GM21529 (cell line): ENCODE measurements at regions not wholly inside any gene's neighbourhood (a gene's known extent, or its start where the extent isn't known, plus 50 kb on each side); places are given as distances from the start of the nearest gene placed in this dataset.

Experiments used
- ATAC-seq: cut with Tn5 transposase; IDR thresholded peaks from one replicate; pipeline ENCODE4 v1.9.1; 2021; ENCODE audit not compliant: unreplicated experiment

DNA sequence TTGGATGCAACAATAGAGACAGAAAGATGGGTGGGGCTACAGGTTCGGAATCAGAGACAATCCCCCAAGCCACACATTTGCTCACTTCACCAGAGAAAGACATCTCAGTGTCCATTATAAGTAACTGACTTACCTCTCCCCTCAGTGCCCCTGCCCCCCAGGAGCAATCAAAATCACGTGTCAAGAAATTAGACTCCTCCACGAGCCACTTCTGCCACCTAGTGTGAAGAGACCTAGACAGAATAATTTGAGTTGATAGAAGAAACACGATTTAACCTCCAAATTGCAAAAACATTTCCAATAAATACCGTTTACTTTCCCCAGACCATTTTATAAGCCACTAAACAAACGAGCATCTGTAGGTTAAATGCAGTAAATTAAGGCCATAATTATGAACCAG, 123.2 kb downstream of the SLC30A10 start:
- ATAC-seq, result no peak

DNA sequence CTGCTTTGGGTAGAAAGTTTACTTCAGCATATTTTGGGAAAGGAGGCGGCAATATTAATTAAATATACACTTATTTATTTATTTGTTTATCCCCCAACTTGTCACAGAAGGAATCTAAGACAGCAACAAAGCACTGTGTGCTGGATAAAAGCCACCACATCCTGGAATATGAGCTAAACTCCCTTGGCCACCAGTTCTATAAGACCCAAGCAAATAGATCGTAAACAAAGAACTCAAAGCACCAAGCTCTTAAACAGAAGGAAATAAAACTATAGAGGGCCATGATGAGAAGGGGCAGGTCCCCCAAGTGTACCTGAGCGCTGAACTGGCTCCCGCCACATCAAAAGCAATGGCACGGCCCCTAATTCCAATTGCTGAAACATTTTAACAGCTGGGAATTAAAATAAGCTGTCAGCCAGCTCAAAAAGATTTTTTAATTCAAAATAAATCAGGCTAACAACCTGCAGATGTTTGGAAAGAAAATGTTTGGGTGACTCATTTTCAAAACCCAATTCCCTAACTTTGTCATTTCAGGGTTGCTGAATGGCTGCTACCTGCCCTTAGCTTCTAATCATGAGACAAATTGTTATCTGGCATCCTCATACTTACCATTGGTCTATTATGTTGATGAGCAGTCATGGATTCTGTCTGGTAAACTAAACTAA, 127.1 kb downstream of the SLC30A10 start:
- ATAC-seq, result no peak

- ATAC-seq, result peak; percentile 51
Observed at GRCh38 chr1:219798283-219799030, 129.9 kb downstream of the SLC30A10 start.

DNA sequence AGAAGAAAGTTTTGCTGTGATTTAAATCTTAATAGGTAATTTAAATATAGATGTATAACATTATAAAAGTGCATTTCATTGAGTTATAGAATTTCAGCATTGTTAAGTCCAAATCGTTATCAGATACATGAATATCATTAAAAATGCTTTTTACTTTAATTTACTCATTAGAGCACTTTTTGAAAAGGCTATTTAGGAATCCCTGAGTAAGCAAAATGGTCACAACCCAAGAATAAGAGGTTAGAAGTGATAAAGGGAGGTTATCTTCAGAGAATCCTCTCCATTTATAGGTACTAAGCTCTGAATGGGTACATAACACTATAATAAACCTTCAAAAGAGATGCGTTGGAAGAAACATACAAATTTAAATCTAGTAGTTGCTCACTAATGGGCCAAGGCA, 130.7 kb downstream of the SLC30A10 start:
- ATAC-seq, result no peak

DNA sequence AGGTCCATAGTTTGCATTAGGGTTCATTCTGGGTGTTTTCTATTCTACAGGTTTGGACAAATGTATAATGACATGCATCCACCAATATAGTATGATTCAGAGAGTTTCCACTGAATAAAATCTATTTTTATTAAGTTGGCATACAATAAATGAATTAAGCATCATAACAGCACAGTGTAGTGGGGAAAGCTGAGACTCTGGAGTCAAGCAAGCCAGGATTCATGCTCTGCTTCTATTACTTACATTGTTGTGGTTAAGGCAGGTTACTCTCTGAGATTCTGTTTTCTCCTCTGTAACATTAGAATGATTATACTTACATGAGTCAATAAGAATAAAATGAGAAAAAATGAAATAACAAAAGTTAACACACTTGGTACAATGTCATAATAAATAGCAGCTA, 131.3 kb downstream of the SLC30A10 start:
- ATAC-seq, result no peak

GRCh38 chr1:219795363-219795917, 132.9 kb downstream of the SLC30A10 start:
- ATAC-seq, result no peak

DNA sequence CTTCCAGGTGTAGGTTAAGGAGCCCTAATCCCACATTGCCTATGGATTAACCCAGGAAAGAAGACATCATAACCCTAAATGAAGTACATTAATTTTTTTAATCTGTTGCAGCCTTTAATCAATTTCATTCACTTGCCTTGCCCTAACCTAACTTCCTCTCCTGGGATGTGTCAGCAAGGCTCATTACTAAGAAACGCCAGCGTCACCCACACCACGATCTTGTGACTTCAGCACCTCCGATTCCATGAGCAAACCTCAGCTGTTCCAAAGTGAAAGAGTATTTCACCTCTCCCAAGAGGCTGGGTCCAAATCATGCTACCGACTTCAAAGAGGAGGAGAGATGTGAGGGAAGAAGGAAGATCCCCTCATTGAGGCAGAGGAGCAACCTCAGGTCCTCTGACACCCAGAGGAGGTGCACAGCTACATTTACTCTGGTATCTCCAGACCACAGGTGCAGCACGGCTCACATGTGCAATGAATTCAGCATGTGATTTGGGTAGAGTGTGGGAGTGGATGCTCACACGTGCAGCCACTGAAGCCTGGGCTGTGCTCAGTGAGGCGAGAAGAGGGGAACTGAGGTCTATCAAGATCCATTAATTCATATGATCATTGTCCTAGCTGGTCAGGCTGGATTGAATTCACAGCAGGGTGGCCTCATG, 134.1 kb downstream of the SLC30A10 start:
- peak; percentile 68 for ATAC-seq

DNA sequence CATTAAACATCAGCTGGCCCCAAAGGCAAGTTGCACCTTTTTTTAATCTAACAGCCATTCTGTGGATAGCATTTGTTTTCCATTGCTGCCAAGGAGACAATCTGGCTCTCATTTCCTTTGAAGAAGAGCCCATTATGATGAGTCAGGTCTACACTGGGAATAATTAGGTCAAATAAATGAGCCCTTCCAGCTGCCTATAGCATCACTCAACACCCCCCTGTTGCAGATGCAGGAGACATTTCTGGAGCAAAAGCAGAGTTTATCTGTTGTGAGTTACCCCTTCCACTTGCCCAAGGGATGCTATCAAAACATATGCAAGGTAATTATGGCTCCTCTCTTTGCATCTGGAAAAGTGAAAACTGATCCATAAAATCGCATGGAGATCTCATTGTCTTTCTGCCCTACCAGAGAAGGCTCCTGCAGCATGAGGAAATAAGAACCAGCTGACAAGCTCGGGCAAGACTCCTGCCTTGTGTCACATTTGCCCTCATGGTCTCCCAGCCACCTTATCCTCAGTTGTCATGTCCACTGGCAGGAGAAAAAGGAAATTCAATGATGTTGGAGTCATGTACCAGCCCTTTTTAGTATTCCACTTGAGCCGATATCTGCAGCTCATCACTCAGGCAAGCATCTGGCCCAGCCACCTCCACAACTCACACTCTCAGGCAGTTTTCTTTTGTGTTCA, 135.9 kb downstream of the SLC30A10 start:
- ATAC-seq, result no peak

GRCh38 chr1:219791766-219792165, 136.6 kb downstream of the SLC30A10 start:
- no peak for ATAC-seq

DNA sequence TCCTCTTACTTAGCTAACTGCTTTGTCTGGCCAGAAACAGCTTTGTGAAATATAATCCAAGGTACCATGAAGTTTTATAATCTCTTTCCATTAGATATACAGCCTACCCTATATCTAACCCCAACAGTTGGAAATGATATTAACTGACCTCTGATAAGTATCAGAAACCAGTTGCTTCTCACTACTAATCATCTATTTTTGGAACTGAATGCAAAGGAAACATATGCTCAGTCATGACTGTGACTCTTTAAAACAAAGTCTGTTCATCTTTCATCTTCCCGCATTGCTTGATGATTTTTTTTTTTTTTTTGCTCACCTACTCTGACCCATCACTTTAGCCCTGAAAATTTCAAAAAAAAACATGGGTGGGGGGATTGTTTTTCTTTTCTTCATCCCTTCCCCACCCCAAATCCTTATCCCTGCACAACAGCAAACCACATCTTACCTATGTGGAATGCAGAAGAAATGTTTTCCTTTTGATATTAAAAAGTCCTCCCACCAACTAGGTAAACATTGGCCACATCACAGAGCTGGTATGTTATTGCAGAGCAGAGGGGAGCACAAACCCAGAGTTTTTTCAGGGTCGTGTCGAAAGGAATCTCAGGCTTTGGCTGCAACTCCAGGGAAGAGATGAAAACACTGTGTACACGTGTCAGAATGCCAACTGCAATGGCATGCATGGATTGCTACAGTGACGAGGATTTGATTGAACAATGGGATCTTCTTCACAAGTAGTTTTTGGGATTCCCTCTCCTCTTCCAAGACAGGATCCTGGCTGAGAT, 137.3 kb downstream of the SLC30A10 start:
- ATAC-seq, result no peak

- no peak for ATAC-seq
Observed at GRCh38 chr1:219788700-219789099, 139.7 kb downstream of the SLC30A10 start.

- ATAC-seq, result no peak
Observed at GRCh38 chr1:219788091-219788490, 140.3 kb downstream of the SLC30A10 start.

- ATAC-seq, result no peak
Observed at GRCh38 chr1:219784660-219785381, 143.5 kb downstream of the SLC30A10 start.

GRCh38 chr1:219783605-219784235, 144.6 kb downstream of the SLC30A10 start:
- no peak for ATAC-seq

DNA sequence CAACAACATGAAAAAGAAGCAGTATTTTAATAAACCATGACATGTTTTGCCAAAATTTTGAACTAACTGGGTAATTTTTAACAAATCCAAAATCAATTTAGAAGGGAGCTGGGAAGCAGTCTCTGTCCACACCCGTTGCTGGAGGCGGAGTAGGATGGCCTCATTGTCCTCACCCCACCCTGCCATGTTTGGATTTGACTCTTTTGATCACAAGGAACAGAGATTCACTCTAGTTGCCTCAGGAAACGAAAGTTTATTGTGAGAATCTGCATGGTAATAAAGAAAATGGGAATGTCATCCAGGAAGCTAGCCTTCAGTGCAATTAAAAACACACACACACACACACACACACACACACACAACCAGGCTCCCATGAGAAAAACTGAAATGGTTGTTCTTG, 145.4 kb downstream of the SLC30A10 start:
- no peak for ATAC-seq

DNA sequence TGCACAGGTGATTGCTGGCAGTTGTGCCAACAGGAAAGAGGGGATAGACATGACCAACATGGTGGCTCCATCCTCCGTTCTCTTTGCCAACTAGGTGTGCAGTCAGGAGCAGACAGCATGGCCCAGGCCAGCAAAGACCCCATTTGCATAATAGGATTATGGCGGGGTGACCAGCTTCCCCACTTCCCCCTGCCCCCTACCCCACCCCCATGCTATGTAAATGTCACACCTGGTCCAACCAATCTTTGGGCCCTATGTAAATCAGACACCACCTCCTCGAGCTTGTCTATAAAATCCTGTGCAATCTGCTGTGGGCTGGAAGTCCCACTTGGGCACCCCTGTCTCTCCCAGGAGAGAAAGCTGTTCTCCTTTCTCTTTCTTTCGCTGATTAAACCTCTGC, 146.0 kb downstream of the SLC30A10 start:
- no peak for ATAC-seq

DNA sequence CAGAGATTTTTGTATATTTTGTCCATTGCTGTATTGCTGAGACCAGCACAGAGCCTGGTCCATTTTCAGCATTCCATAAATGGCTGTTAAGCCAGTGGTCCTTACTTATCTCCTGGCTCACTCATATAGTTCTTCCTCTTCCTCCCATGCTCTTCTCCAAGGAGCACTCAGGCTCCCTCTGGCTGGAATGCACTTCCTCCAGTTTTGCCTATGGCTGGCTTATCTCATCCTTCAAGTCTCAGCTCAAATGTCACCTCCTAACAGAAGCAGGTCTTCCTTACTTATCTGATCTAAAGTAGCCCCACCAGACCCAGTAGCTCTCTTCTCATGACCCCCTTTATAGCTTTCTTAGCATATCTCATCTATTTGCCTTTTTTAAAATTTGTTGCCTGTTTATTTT, 146.9 kb downstream of the SLC30A10 start:
- no peak for ATAC-seq

DNA sequence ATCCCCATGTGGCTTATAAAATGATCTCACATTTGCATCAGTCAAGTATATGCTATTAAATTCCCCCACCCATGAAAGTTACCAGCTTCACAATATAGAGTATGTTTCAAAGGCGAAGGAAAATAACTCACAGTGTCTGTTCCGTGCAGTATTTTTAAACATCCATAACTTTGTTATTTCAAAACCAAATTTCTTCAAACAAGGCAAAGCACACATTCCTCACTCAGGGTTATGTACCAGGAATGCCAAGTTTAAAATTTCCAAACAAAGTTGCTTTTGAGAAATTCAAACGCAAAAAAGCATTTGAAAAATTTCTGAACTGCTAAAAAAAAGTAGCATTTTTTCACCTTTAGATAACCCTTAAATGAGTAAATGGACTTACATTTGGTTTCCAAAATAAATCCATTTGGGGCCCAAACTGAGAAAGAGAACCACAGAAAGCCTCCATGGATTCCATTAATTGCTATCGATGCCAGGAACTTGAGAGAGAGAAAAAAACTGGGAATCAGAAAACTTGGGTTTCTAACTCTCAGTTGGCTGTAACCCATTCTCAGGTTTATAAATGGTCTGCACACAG, 149.5 kb downstream of the SLC30A10 start:
- ATAC-seq, result no peak

DNA sequence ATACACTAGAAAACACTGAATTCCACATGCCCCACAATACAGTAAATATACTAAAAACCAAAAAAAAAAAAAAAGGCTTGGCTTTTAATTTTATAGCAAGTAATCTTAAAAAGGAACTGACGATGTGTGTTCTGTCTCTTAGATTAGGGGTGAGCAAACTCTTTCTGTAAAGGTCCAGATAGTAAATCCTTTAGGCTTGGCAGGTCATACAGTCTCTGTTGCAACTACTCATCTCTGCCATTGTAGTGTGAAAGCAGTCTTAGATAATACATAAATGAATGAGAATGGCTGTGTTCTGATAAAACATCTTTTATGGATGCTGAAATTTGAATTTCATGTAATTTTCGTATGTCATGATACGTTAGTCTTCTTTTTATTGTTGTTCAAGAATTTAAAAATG, 150.2 kb downstream of the SLC30A10 start:
- ATAC-seq, result no peak
